Vagina (tissue), 2 donors: ENCODE measurements at regions not wholly inside any gene's neighbourhood (a gene's known extent, or its start where the extent isn't known, plus 50 kb on each side); places are given as distances from the start of the nearest gene placed in this dataset.
"Not testable (repeated sequence)": the region's sequence is repeated elsewhere in the genome, so short reads cannot be mapped to it uniquely, and the experiment has no call there.

Source experiments
- DNase-seq, 2 donors: peaks; one replicate each; pipeline ENCODE4 v3.0.0-alpha.2; 2017; ENCODE audit errors: extremely low spot score in 2 of 2
- H3K27ac ChIP-seq: fragments of 200-600 bp; sonication (generic); one replicate; pipeline ENCODE4 v1.5.1; 2019
- H3K27me3 ChIP-seq: fragments of 200-600 bp; sonication (generic); one replicate; pipeline ENCODE4 v1.5.1; 2019
- H3K36me3 ChIP-seq, 2 donors: fragments of 200-600 bp; sonication (generic); one replicate each; pipeline ENCODE4 v1.5.1; 2017 to 2019
- H3K4me1 ChIP-seq: fragments of 200-600 bp; sonication (generic); one replicate; pipeline ENCODE4 v1.5.1; 2019
- H3K4me3 ChIP-seq, 2 donors: fragments of 200-600 bp; sonication (generic); 1 replicate in 1 of 2; 2 replicates in 1 of 2; pipeline ENCODE4 v1.5.1; 2016 to 2019
- H3K9me3 ChIP-seq: fragments of 200-600 bp; sonication (generic); one replicate; pipeline ENCODE4 v1.5.1; 2019
- CTCF ChIP-seq, 3 experiments: fragments of 450-650 bp in 2 of 3; fragments of 200-600 bp in 1 of 3; sonication (generic) in 1 of 3; IDR thresholded peaks; one replicate each; pipeline ENCODE4 v1.5.1; 2017 to 2019; ENCODE audit warnings: antibody characterized with exemption in 3 of 3, mild to moderate bottlenecking in 2 of 3, moderate library complexity in 2 of 3
- POLR2A ChIP-seq, 2 donors: fragments of 450-650 bp; IDR thresholded peaks; one replicate each; pipeline ENCODE4 v1.6.1; 2017; ENCODE audit warnings: antibody characterized with exemption in 2 of 2, mild to moderate bottlenecking in 2 of 2, moderate library complexity in 2 of 2
- POLR2AphosphoS5 ChIP-seq, 2 donors: sonication (generic); formaldehyde crosslinking; IDR thresholded peaks; one replicate each; pipeline ENCODE4 v1.9.0; 2017; ENCODE audit warnings: antibody characterized with exemption in 2 of 2, mild to moderate bottlenecking in 2 of 2, low read depth in 1 of 2; ENCODE audit not compliant: insufficient read depth in 1 of 2
- intact Hi-C: fragments of 100-400 bp; cut with DNase I; formaldehyde crosslinking; loops from one replicate; pipeline ENCODE4 v1.15.1; 2023

DNA sequence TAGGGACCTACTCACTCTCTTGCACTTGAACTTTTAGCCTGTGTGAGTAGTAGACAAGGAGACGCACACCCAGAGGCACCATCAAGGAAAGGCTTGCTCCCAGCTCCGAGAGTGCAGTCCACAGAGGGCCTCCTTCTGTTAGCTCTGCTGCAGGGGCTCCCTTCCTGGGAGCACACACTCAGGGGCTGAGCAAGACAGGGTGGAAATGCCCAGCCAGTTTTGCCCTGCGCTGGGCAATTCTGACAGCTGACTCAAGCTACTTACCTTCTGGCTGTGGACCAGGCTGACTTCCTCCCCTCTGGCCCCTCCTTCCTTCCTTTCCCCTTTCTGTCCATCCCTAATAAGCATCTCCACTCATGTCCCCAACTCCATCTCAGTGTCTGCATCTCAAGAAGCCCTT is 449.1 kb downstream of the PTPRU start:
- no peak overlapping the region for H3K27ac ChIP-seq
- H3K4me1 ChIP-seq, result no peaks in the 10 kb centered on the region
- H3K27me3 ChIP-seq, result peaks cover 4% of the 10 kb centered on the region
- H3K4me3 ChIP-seq, result no peak overlapping the region
- peak; percentile 70 to 88 for DNase-seq
- intact Hi-C loops, result no loop called here
- no peaks in the 10 kb centered on the region for H3K36me3 ChIP-seq
- no peak for TF ChIP-seq POLR2A (IDR thresholded peaks at IDR 0.05)
- TF ChIP-seq CTCF (IDR thresholded peaks at IDR 0.05), result no peak
- no peak for TF ChIP-seq POLR2AphosphoS5 (IDR thresholded peaks at IDR 0.05; ENCODE audit: insufficient read depth in 1 of 2, low read depth in 1 of 2)
- no peaks in the 10 kb centered on the region for H3K9me3 ChIP-seq

DNA sequence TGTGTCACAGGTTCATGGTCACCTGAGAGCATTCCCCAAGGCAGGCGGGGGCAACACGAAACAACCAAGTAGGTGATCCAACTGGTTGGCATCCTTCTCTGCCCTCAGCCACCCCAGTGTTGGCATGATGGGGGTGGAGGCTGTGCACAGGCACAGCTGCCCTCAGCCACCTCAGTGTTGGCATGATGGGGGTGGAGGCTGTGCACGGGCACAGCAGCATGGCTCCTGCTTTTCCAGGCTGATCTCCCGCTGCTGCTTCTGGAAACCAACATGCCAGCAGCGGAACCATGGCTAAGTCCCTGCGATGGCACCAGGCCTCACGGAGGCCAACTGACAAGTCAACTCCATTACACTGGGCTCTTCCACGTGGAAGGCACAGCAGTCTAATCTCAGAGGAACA is 447.8 kb downstream of the PTPRU start:
- Histone ChIP-seq H3K4me3 (no peak overlapping the region), H3K9me3 (no peaks in the 10 kb centered on the region), H3K36me3 (no peaks in the 10 kb centered on the region), H3K27me3 (peaks cover 4% of the 10 kb centered on the region), H3K27ac (no peak overlapping the region), H3K4me1 (no peaks in the 10 kb centered on the region)
- intact Hi-C loops, result no loop called here
- TF ChIP-seq CTCF (IDR thresholded peaks at IDR 0.05), result no peak
- TF ChIP-seq POLR2A (IDR thresholded peaks at IDR 0.05), result no peak
- TF ChIP-seq POLR2AphosphoS5 (IDR thresholded peaks at IDR 0.05; ENCODE audit: insufficient read depth in 1 of 2, low read depth in 1 of 2), result no peak
- peak; percentile 49 to 55 for DNase-seq

DNA sequence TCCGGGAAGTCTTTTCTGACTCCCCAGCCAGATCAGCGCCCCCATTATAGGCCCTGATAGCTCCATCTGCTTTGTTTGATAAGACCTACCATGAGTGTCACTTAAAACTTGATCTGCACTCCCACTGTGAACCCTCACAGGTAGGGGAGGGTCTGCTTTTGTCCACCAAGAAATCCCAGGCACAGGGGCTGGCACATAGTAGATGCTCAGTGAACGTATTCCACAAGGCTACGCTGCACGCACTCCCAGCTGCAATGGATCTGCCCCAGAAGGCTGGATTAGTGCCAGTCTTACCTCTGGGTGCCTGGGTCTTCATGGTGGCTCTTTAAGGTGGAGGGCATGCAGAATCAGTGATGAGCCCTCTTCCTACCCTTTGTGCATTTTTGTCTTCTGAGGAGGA is 447.1 kb downstream of the PTPRU start:
- peak in 1 of 2 donors; percentile 49 for DNase-seq

GRCh38 chr1:29682919-29683295 is 446.6 kb downstream of the PTPRU start:
- intact Hi-C loops, result no loop called here
- DNase-seq, result peak in 1 of 2 donors; percentile 13
- H3K4me3 ChIP-seq, result no peak overlapping the region
- no peaks in the 10 kb centered on the region for H3K4me1 ChIP-seq
- TF ChIP-seq POLR2A (IDR thresholded peaks at IDR 0.05) (no peak), CTCF (IDR thresholded peaks at IDR 0.05) (no peak), POLR2AphosphoS5 (IDR thresholded peaks at IDR 0.05; ENCODE audit: insufficient read depth in 1 of 2, low read depth in 1 of 2) (no peak)
- no peaks in the 10 kb centered on the region for H3K9me3 ChIP-seq
- no peak overlapping the region for H3K27ac ChIP-seq
- H3K36me3 ChIP-seq, result no peaks in the 10 kb centered on the region
- H3K27me3 ChIP-seq, result no peaks in the 10 kb centered on the region

More for the DNA sequence above, 447.1 kb downstream of the PTPRU start:
- H3K36me3 ChIP-seq, result no peaks in the 10 kb centered on the region
- H3K27ac ChIP-seq, result no peak overlapping the region
- no peak overlapping the region for H3K4me3 ChIP-seq
- intact Hi-C loops, result no loop called here
- H3K9me3 ChIP-seq, result no peaks in the 10 kb centered on the region
- H3K4me1 ChIP-seq, result no peaks in the 10 kb centered on the region
- TF ChIP-seq POLR2AphosphoS5 (IDR thresholded peaks at IDR 0.05; ENCODE audit: insufficient read depth in 1 of 2, low read depth in 1 of 2), result no peak
- no peak for TF ChIP-seq CTCF (IDR thresholded peaks at IDR 0.05)
- no peak for TF ChIP-seq POLR2A (IDR thresholded peaks at IDR 0.05)
- peaks cover under 1% of the 10 kb centered on the region for H3K27me3 ChIP-seq

DNA sequence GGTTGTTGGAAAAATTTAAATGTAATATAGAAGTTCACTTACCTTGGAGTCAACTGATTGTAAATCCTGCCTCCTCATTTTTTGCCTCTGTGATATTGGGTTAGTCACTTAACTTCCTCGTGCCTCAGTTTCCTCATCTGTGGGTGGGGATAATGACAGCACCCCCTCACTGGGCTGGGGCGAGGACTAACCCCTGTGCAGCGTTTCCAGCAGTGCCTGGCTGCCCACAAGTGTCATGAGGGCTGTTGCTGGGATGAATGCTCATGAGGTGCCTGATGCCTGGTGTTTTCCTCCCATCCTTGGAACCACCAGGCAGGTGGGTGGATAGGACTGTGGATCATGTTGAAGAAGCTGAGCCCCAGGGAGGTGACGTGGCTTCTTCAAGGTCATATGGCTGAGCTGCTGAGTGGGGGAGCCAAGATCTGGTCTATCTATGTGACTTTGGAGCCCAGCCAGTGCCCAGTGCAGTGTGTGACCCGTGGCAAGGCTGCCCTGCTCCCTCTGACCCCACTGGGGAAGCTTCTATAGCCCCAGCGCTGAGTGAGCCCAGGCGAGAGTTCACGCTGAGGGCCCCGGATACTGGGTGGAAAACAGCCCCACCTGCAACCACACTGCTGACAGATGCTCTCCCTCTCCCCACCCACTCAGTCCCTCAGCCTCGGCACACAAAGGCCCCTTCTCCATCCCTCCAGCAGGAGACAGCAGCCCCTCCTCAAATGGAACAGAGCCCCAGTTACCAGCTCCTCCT is 446.0 kb downstream of the PTPRU start:
- H3K27me3 ChIP-seq, result no peaks in the 10 kb centered on the region
- no peaks in the 10 kb centered on the region for H3K4me1 ChIP-seq
- intact Hi-C loops, result no loop called here
- H3K9me3 ChIP-seq, result no peaks in the 10 kb centered on the region
- no peaks in the 10 kb centered on the region for H3K36me3 ChIP-seq
- no peak overlapping the region for H3K27ac ChIP-seq
- no peak overlapping the region for H3K4me3 ChIP-seq
- no peak for TF ChIP-seq POLR2A (IDR thresholded peaks at IDR 0.05)
- TF ChIP-seq POLR2AphosphoS5 (IDR thresholded peaks at IDR 0.05; ENCODE audit: insufficient read depth in 1 of 2, low read depth in 1 of 2), result no peak
- TF ChIP-seq CTCF (IDR thresholded peaks at IDR 0.05), result no peak
- DNase-seq, result peak; percentile 47 to 87

GRCh38 chr1:29681416-29681815 is 445.1 kb downstream of the PTPRU start:
- H3K36me3 ChIP-seq, H3K27me3 ChIP-seq, H3K27ac ChIP-seq, H3K4me3 ChIP-seq, H3K9me3 ChIP-seq, H3K4me1 ChIP-seq, intact Hi-C loops: not testable (repeated sequence)
- DNase-seq, result peak in 1 of 2 donors; percentile 40
